Inflammatory macrophage treated with lipopolysaccharide for 4 hours (primary cell): ENCODE measurements at regions not wholly inside any gene's neighbourhood (a gene's known extent, or its start where the extent isn't known, plus 50 kb on each side); places are given as distances from the start of the nearest gene placed in this dataset.
A peak's percentile ranks its signal among the peaks of the same experiment; 100 is the strongest.

Experiments
- DNase-seq: peaks from one replicate; pipeline ENCODE4 v3.0.0-alpha.2; 2020

- DNase-seq, result no peak
These were observed 184.6 kb upstream of the PRDM1 start for GRCh38 chr6:105901583-105901982.

GRCh38 chr6:105900125-105900937, 185.8 kb upstream of the PRDM1 start:
- DNase-seq, result peak; percentile 54

- DNase-seq, result no peak
These were observed 187.8 kb upstream of the PRDM1 start for GRCh38 chr6:105898286-105898685.

- no peak for DNase-seq
These were observed 189.0 kb upstream of the PRDM1 start for GRCh38 chr6:105897131-105897530.

GRCh38 chr6:105896821-105897095, 189.4 kb upstream of the PRDM1 start:
- DNase-seq, result no peak

GRCh38 chr6:105896052-105896820, 189.9 kb upstream of the PRDM1 start:
- DNase-seq, result no peak

GRCh38 chr6:105894556-105894955, 191.6 kb upstream of the PRDM1 start:
- DNase-seq, result no peak

GRCh38 chr6:105893741-105894140, 192.4 kb upstream of the PRDM1 start:
- no peak for DNase-seq

GRCh38 chr6:105892577-105893262, 193.4 kb upstream of the PRDM1 start:
- no peak for DNase-seq

GRCh38 chr6:105890521-105891244, 195.5 kb upstream of the PRDM1 start:
- DNase-seq, result no peak

- DNase-seq, result no peak
These were observed 196.2 kb upstream of the PRDM1 start for GRCh38 chr6:105889902-105890301.

- DNase-seq, result no peak
These were observed 199.2 kb upstream of the PRDM1 start for GRCh38 chr6:105886814-105887544.

GRCh38 chr6:105886066-105886813, 199.9 kb upstream of the PRDM1 start:
- peak; percentile 75 for DNase-seq

GRCh38 chr6:105884426-105884825, 201.7 kb upstream of the PRDM1 start:
- DNase-seq, result no peak

- DNase-seq, result no peak
These were observed 202.1 kb upstream of the PRDM1 start for GRCh38 chr6:105884011-105884410.

- no peak for DNase-seq
These were observed 203.3 kb upstream of the PRDM1 start for GRCh38 chr6:105882828-105883227.

GRCh38 chr6:105882121-105882803, 203.9 kb upstream of the PRDM1 start:
- DNase-seq, result no peak

- no peak for DNase-seq
These were observed 204.5 kb upstream of the PRDM1 start for GRCh38 chr6:105881608-105882007.

- DNase-seq, result peak; percentile 99
These were observed 206.1 kb upstream of the PRDM1 start for GRCh38 chr6:105880030-105880492.

- DNase-seq, result no peak
These were observed 207.0 kb upstream of the PRDM1 start for GRCh38 chr6:105879146-105879545.
